Osteoblast (primary cell): ENCODE measurements at regions not wholly inside any gene's neighbourhood (a gene's known extent, or its start where the extent isn't known, plus 50 kb on each side); places are given as distances from the start of the nearest gene placed in this dataset.

Experiments used
- DNase-seq: peaks from one replicate; pipeline ENCODE4 v3.0.0; 2011; ENCODE audit warnings: low spot score, mixed read lengths; ENCODE audit not compliant: insufficient read length; ENCODE audit errors: missing footprints
- H2AFZ ChIP-seq: 2 replicates; pipeline ENCODE4 v1.6.0; 2011; ENCODE audit warnings: mild to moderate bottlenecking, low read length
- H3K27ac ChIP-seq: 2 replicates; pipeline ENCODE4 v1.5.1; 2011; ENCODE audit warnings: mild to moderate bottlenecking, low read depth, low read length, moderate library complexity
- H3K27me3 ChIP-seq: 2 replicates; pipeline ENCODE4 v1.6.0; 2012; ENCODE audit warnings: mild to moderate bottlenecking, control low read depth, inconsistent platforms, low read length, moderate library complexity; ENCODE audit not compliant: insufficient read depth
- H3K36me3 ChIP-seq: 2 replicates; pipeline ENCODE4 v1.5.1; 2011; ENCODE audit warnings: mild to moderate bottlenecking, low read length, control low read depth, moderate library complexity; ENCODE audit not compliant: insufficient read depth
- H3K4me1 ChIP-seq: 2 replicates; pipeline ENCODE4 v1.5.1; 2011; ENCODE audit warnings: mild to moderate bottlenecking, low read length, control low read depth, moderate library complexity; ENCODE audit not compliant: insufficient read depth
- H3K4me2 ChIP-seq: 2 replicates; pipeline ENCODE4 v1.6.0; 2011; ENCODE audit warnings: mild to moderate bottlenecking, low read length; ENCODE audit not compliant: insufficient read depth
- H3K4me3 ChIP-seq: fragments of 200-600 bp; sonication (generic); 3 replicates; pipeline ENCODE4 v1.5.1; 2012; ENCODE audit warnings: mild to moderate bottlenecking, low read length, inconsistent platforms; ENCODE audit not compliant: insufficient read depth
- H3K79me2 ChIP-seq: 2 replicates; pipeline ENCODE4 v1.6.0; 2012; ENCODE audit warnings: mild to moderate bottlenecking, low read length, control low read depth, inconsistent platforms; ENCODE audit not compliant: insufficient read depth
- H3K9me3 ChIP-seq: 2 replicates; pipeline ENCODE4 v1.5.1; 2011; ENCODE audit warnings: low read depth, low read length, control low read depth
- H4K20me1 ChIP-seq: 2 replicates; pipeline ENCODE4 v1.6.0; 2012; ENCODE audit warnings: mild to moderate bottlenecking, low read length, control low read depth; ENCODE audit not compliant: insufficient read depth
- CTCF ChIP-seq: IDR thresholded peaks from 2 replicates; pipeline ENCODE4 v1.5.1; 2011; ENCODE audit warnings: mild to moderate bottlenecking, low read depth, low read length, moderate library complexity; ENCODE audit errors: extremely low read depth

- Histone ChIP-seq H4K20me1 (no peaks in the 10 kb centered on the region), H3K27ac (no peak overlapping the region), H3K79me2 (no peaks in the 10 kb centered on the region), H3K9me3 (no peaks in the 10 kb centered on the region), H2AFZ (no peak overlapping the region), H3K4me2 (no peak overlapping the region), H3K27me3 (no peaks in the 10 kb centered on the region), H3K4me3 (no peak overlapping the region), H3K36me3 (no peaks in the 10 kb centered on the region), H3K4me1 (peaks cover 17% of the 10 kb centered on the region)
- TF ChIP-seq CTCF = no peak
- no peak for DNase-seq
These were observed 106.8 kb downstream of the MDH1 start for GRCh38 chr2:63695583-63695982.

GRCh38 chr2:63696496-63696895, 107.7 kb downstream of the MDH1 start:
- peaks cover 17% of the 10 kb centered on the region for H3K4me1 ChIP-seq
- H3K4me3 ChIP-seq = no peak overlapping the region
- no peak overlapping the region for H3K27ac ChIP-seq
- no peaks in the 10 kb centered on the region for H4K20me1 ChIP-seq
- no peak overlapping the region for H3K4me2 ChIP-seq
- no peaks in the 10 kb centered on the region for H3K27me3 ChIP-seq
- H3K9me3 ChIP-seq = no peaks in the 10 kb centered on the region
- H2AFZ ChIP-seq = no peak overlapping the region
- no peaks in the 10 kb centered on the region for H3K36me3 ChIP-seq
- H3K79me2 ChIP-seq = no peaks in the 10 kb centered on the region
- no peak for TF ChIP-seq CTCF
- DNase-seq = no peak

- no peak overlapping the region for H2AFZ ChIP-seq
- no peaks in the 10 kb centered on the region for H4K20me1 ChIP-seq
- no peak overlapping the region for H3K4me2 ChIP-seq
- peaks cover 17% of the 10 kb centered on the region for H3K4me1 ChIP-seq
- H3K79me2 ChIP-seq = no peaks in the 10 kb centered on the region
- TF ChIP-seq CTCF = no peak
- no peaks in the 10 kb centered on the region for H3K27me3 ChIP-seq
- no peaks in the 10 kb centered on the region for H3K36me3 ChIP-seq
- DNase-seq = no peak
- no peaks in the 10 kb centered on the region for H3K9me3 ChIP-seq
- H3K4me3 ChIP-seq = no peak overlapping the region
- H3K27ac ChIP-seq = no peak overlapping the region
These were observed 108.4 kb downstream of the MDH1 start for GRCh38 chr2:63697160-63697559.

GRCh38 chr2:63698786-63699548, 110.2 kb downstream of the MDH1 start:
- Histone ChIP-seq H3K27ac (peak overlapping the region; percentile 87), H3K79me2 (no peaks in the 10 kb centered on the region), H4K20me1 (no peaks in the 10 kb centered on the region), H3K4me1 (peaks cover 17% of the 10 kb centered on the region), H3K4me2 (peak overlapping the region; percentile 78), H3K27me3 (no peaks in the 10 kb centered on the region), H3K9me3 (no peaks in the 10 kb centered on the region), H3K4me3 (peak overlapping the region; percentile 42), H2AFZ (peak overlapping the region; percentile 96), H3K36me3 (no peaks in the 10 kb centered on the region)
- peak; percentile 65 for TF ChIP-seq CTCF
- DNase-seq = peak; percentile 82
